Fibroblast of the aortic adventitia (primary cell): ENCODE measurements at regions not wholly inside any gene's neighbourhood (a gene's known extent, or its start where the extent isn't known, plus 50 kb on each side); places are given as distances from the start of the nearest gene placed in this dataset.
A peak's percentile ranks its signal among the peaks of the same experiment; 100 is the strongest.

ENCODE experiments used
- DNase-seq: peaks from one replicate; pipeline ENCODE4 v3.0.0-alpha.2; 2010; ENCODE audit warnings: low read depth
- H3K4me3 ChIP-seq: 2 replicates; pipeline ENCODE4 v1.5.1; 2011; ENCODE audit warnings: low read depth, mild to moderate bottlenecking, control low read depth, low read length, moderate library complexity
- CTCF ChIP-seq: IDR thresholded peaks from 2 replicates; pipeline ENCODE4 v1.5.1; 2011; ENCODE audit warnings: mild to moderate bottlenecking, low read length, control low read depth, inconsistent platforms; ENCODE audit not compliant: insufficient read depth

- DNase-seq: no peak
- no peak overlapping the region for H3K4me3 ChIP-seq
- no peak for TF ChIP-seq CTCF
These were observed 860.6 kb downstream of the TFAP2A start for GRCh38 chr6:9554323-9554722.

- no peak overlapping the region for H3K4me3 ChIP-seq
- no peak for DNase-seq
- TF ChIP-seq CTCF: no peak
These were observed 861.9 kb downstream of the TFAP2A start for GRCh38 chr6:9553002-9553401.

- DNase-seq: no peak
These were observed 871.2 kb downstream of the TFAP2A start for GRCh38 chr6:9543649-9544048.

GRCh38 chr6:9540534-9541126 is 874.2 kb downstream of the TFAP2A start:
- TF ChIP-seq CTCF: peak; percentile 65
- no peak overlapping the region for H3K4me3 ChIP-seq
- DNase-seq: peak; percentile 83

More at GRCh38 chr6:9543649-9544048, 871.2 kb downstream of the TFAP2A start:
- H3K4me3 ChIP-seq: no peak overlapping the region
- no peak for TF ChIP-seq CTCF

- no peak for TF ChIP-seq CTCF
- DNase-seq: peak; percentile 81
- no peak overlapping the region for H3K4me3 ChIP-seq
These were observed 874.7 kb downstream of the TFAP2A start for GRCh38 chr6:9540126-9540525.

- H3K4me3 ChIP-seq: no peak overlapping the region
- no peak for TF ChIP-seq CTCF
- DNase-seq: no peak
These were observed 875.6 kb downstream of the TFAP2A start for GRCh38 chr6:9539231-9539755.

- peak; percentile 54 for DNase-seq
- H3K4me3 ChIP-seq: no peak overlapping the region
- no peak for TF ChIP-seq CTCF
These were observed 877.5 kb downstream of the TFAP2A start for GRCh38 chr6:9537381-9537780.
